Type B pancreatic cell (in vitro differentiated cells): ENCODE measurements at regions not wholly inside any gene's neighbourhood (a gene's known extent, or its start where the extent isn't known, plus 50 kb on each side); places are given as distances from the start of the nearest gene placed in this dataset.

ENCODE experiments used
- DNase-seq: peaks from one replicate; pipeline ENCODE4 v3.0.0; 2021; ENCODE audit warnings: mixed read lengths; ENCODE audit not compliant: unreplicated experiment; ENCODE audit errors: extremely low spot score
- H3K27ac Mint-ChIP-seq: 2 replicates; pipeline ENCODE4 v1.8.0; 2021; ENCODE audit warnings: mild to moderate bottlenecking, mixed read lengths
- H3K27me3 Mint-ChIP-seq: 2 replicates; pipeline ENCODE4 v1.8.0; 2021; ENCODE audit warnings: mixed read lengths
- H3K36me3 Mint-ChIP-seq: 2 replicates; pipeline ENCODE4 v1.8.0; 2021; ENCODE audit warnings: mixed read lengths
- H3K4me1 Mint-ChIP-seq: one replicate; pipeline ENCODE4 v1.8.0; 2021; ENCODE audit warnings: mixed read lengths; ENCODE audit not compliant: unreplicated experiment
- H3K4me3 Mint-ChIP-seq: 2 replicates; pipeline ENCODE4 v1.8.0; 2021; ENCODE audit warnings: mild to moderate bottlenecking, mixed read lengths
- H3K9me3 Mint-ChIP-seq: 2 replicates; pipeline ENCODE4 v1.8.0; 2021; ENCODE audit warnings: mixed read lengths
- CTCF ChIP-seq: fragments of 200-600 bp; sonication (generic); conservative IDR thresholded peaks from 2 replicates; pipeline ENCODE4 v1.5.0; 2021; ENCODE audit warnings: antibody characterized with exemption, mild to moderate bottlenecking

GRCh38 chr10:10818082-10818481, 199.6 kb upstream of the CELF2 start:
- no peak for DNase-seq
- Mint-ChIP-seq H3K27ac (no peak overlapping the region), H3K4me1 (peaks cover 3% of the 10 kb centered on the region), H3K4me3 (no peak overlapping the region), H3K27me3 (no peaks in the 10 kb centered on the region), H3K9me3 (peaks cover 9% of the 10 kb centered on the region), H3K36me3 (no peaks in the 10 kb centered on the region)
- no peak for TF ChIP-seq CTCF

DNA sequence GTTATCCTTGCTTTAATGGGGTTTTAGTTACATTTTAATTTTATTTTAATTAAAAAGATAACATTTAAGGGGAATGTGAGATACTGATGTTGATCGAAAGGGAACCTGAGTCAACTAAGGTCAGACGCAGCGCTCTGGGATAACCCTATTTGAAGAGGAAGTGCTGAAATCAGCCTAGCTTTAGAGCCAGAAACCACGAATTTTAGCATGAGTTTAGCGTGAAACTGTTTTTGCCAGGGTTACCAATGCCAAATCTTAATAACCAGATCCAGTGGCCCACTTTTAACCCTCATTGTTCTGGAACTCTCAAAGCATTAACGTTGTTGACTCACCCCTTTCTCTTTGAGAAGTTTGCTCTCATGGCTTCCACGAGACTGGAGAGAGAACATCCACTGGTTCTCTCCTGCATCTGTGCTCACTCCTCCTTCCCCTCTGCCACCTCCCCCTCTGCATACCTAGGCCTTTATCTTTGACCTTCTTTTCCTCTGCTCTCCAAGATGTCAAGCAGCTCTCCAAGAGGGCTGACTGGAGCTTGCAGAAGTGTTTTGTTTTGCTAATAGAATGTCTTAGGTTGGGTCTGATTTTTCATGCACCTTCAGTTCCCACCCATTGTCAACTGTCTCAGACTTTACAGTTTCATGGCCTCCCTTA, 198.3 kb upstream of the CELF2 start:
- peaks cover 3% of the 10 kb centered on the region for H3K4me1 Mint-ChIP-seq
- H3K36me3 Mint-ChIP-seq: no peaks in the 10 kb centered on the region
- no peak overlapping the region for H3K4me3 Mint-ChIP-seq
- peaks cover 9% of the 10 kb centered on the region for H3K9me3 Mint-ChIP-seq
- H3K27ac Mint-ChIP-seq: no peak overlapping the region
- H3K27me3 Mint-ChIP-seq: peaks cover 2% of the 10 kb centered on the region
- no peak for DNase-seq
- no peak for TF ChIP-seq CTCF

- DNase-seq: no peak
- H3K36me3 Mint-ChIP-seq: no peaks in the 10 kb centered on the region
- no peaks in the 10 kb centered on the region for H3K4me1 Mint-ChIP-seq
- no peak overlapping the region for H3K27ac Mint-ChIP-seq
- peaks cover 9% of the 10 kb centered on the region for H3K9me3 Mint-ChIP-seq
- H3K4me3 Mint-ChIP-seq: no peak overlapping the region
- H3K27me3 Mint-ChIP-seq: peaks cover 9% of the 10 kb centered on the region
- no peak for TF ChIP-seq CTCF
Measured at GRCh38 chr10:10821926-10822325, 195.7 kb upstream of the CELF2 start.

GRCh38 chr10:10824591-10825148, 193.0 kb upstream of the CELF2 start:
- Mint-ChIP-seq H3K36me3 (no peaks in the 10 kb centered on the region), H3K9me3 (peaks cover 5% of the 10 kb centered on the region), H3K27me3 (peaks cover 14% of the 10 kb centered on the region), H3K4me1 (no peaks in the 10 kb centered on the region), H3K4me3 (no peak overlapping the region), H3K27ac (no peak overlapping the region)
- TF ChIP-seq CTCF: no peak
- DNase-seq: no peak

DNA sequence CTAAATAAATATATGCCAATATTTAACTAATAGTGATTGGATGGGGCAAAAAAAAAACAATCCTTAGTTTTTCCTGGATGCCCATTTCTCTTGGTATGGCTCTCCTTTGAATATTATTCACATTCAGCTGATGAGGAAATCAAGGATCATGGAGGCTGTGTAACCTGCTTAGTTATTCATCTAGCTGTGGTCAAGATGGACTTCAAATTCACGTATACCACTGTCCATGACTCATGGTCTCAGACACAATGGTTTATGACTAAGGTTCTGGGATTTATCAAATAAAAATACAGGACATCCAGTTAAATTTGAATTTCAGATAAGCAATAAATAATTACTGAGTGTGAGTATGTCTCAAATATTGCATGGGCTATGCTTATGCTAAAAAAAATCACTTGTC, 191.5 kb upstream of the CELF2 start:
- no peak for DNase-seq
- TF ChIP-seq CTCF: no peak
- H3K4me1 Mint-ChIP-seq: no peaks in the 10 kb centered on the region

More for the DNA sequence above, 191.5 kb upstream of the CELF2 start:
- H3K27ac Mint-ChIP-seq: no peak overlapping the region
- H3K9me3 Mint-ChIP-seq: no peaks in the 10 kb centered on the region
- H3K36me3 Mint-ChIP-seq: no peaks in the 10 kb centered on the region
- no peak overlapping the region for H3K4me3 Mint-ChIP-seq
- H3K27me3 Mint-ChIP-seq: peaks cover 14% of the 10 kb centered on the region
